ENCODE measurements at regions not wholly inside any gene's neighbourhood (a gene's known extent, or its start where the extent isn't known, plus 50 kb on each side); places are given as distances from the start of the nearest gene placed in this dataset.
"Not testable (repeated sequence)": the region's sequence is repeated elsewhere in the genome, so short reads cannot be mapped to it uniquely, and the experiment has no call there.

GRCh38 chr2:155917380-155917779, 415.1 kb downstream of the NR4A2 start:
- 100% methylated on average over 1 of the region's 1 CpG for WGBS (ENCODE audit: insufficient coverage, low lambda C conversion rate)
- no peaks in the 10 kb centered on the region for H3K36me3 ChIP-seq (ENCODE audit: control insufficient read depth, insufficient read depth, low read length)
- H3K27me3 ChIP-seq (ENCODE audit: control insufficient read depth, insufficient read depth, low read length) = no peaks in the 10 kb centered on the region
- H3K9me3 ChIP-seq (ENCODE audit: control insufficient read depth, low read depth, low read length) = no peaks in the 10 kb centered on the region
- DNase-seq = no peak
- no peak overlapping the region for H3K27ac ChIP-seq (ENCODE audit: low read length)
- no peaks in the 10 kb centered on the region for H3K4me1 ChIP-seq (ENCODE audit: control insufficient read depth, insufficient read depth, low read length)
- no peak overlapping the region for H3K4me3 ChIP-seq (ENCODE audit: low read length)

GRCh38 chr2:155913356-155913755, 419.2 kb downstream of the NR4A2 start:
- Histone ChIP-seq H3K36me3 (ENCODE audit: control insufficient read depth, insufficient read depth, low read length) (no peaks in the 10 kb centered on the region), H3K9me3 (ENCODE audit: control insufficient read depth, low read depth, low read length) (no peaks in the 10 kb centered on the region), H3K27ac (ENCODE audit: low read length) (no peak overlapping the region), H3K4me3 (ENCODE audit: low read length) (no peak overlapping the region), H3K27me3 (ENCODE audit: control insufficient read depth, insufficient read depth, low read length) (no peaks in the 10 kb centered on the region), H3K4me1 (ENCODE audit: control insufficient read depth, insufficient read depth, low read length) (no peaks in the 10 kb centered on the region)
- DNase-seq = no peak

GRCh38 chr2:155908567-155908966, 424.0 kb downstream of the NR4A2 start:
- no peaks in the 10 kb centered on the region for H3K36me3 ChIP-seq (ENCODE audit: control insufficient read depth, insufficient read depth, low read length)
- no peak overlapping the region for H3K4me3 ChIP-seq (ENCODE audit: low read length)
- H3K9me3 ChIP-seq (ENCODE audit: control insufficient read depth, low read depth, low read length) = no peaks in the 10 kb centered on the region
- no peaks in the 10 kb centered on the region for H3K4me1 ChIP-seq (ENCODE audit: control insufficient read depth, insufficient read depth, low read length)
- WGBS (ENCODE audit: insufficient coverage, low lambda C conversion rate) = 100% methylated on average over 1 of the region's 1 CpG
- no peaks in the 10 kb centered on the region for H3K27me3 ChIP-seq (ENCODE audit: control insufficient read depth, insufficient read depth, low read length)
- DNase-seq = no peak
- no peak overlapping the region for H3K27ac ChIP-seq (ENCODE audit: low read length)

- no peaks in the 10 kb centered on the region for H3K9me3 ChIP-seq (ENCODE audit: control insufficient read depth, low read depth, low read length)
- no peaks in the 10 kb centered on the region for H3K4me1 ChIP-seq (ENCODE audit: control insufficient read depth, insufficient read depth, low read length)
- no peaks in the 10 kb centered on the region for H3K27me3 ChIP-seq (ENCODE audit: control insufficient read depth, insufficient read depth, low read length)
- 100% methylated on average over 3 of the region's 3 CpGs for WGBS (ENCODE audit: insufficient coverage, low lambda C conversion rate)
- no peaks in the 10 kb centered on the region for H3K36me3 ChIP-seq (ENCODE audit: control insufficient read depth, insufficient read depth, low read length)
- H3K27ac ChIP-seq (ENCODE audit: low read length) = no peak overlapping the region
- no peak for DNase-seq
- H3K4me3 ChIP-seq (ENCODE audit: low read length) = no peak overlapping the region
These were observed 425.3 kb downstream of the NR4A2 start for GRCh38 chr2:155907211-155907610.

GRCh38 chr2:155905657-155906056, 426.9 kb downstream of the NR4A2 start:
- Histone ChIP-seq H3K9me3 (ENCODE audit: control insufficient read depth, low read depth, low read length) (no peaks in the 10 kb centered on the region), H3K4me1 (ENCODE audit: control insufficient read depth, insufficient read depth, low read length) (no peaks in the 10 kb centered on the region), H3K27me3 (ENCODE audit: control insufficient read depth, insufficient read depth, low read length) (no peaks in the 10 kb centered on the region), H3K27ac (ENCODE audit: low read length) (no peak overlapping the region), H3K4me3 (ENCODE audit: low read length) (no peak overlapping the region), H3K36me3 (ENCODE audit: control insufficient read depth, insufficient read depth, low read length) (no peaks in the 10 kb centered on the region)
- no peak for DNase-seq
- 40% methylated on average over 1 of the region's 1 CpG for WGBS (ENCODE audit: insufficient coverage, low lambda C conversion rate)

GRCh38 chr2:155904720-155905119, 427.8 kb downstream of the NR4A2 start:
- Histone ChIP-seq H3K27me3 (ENCODE audit: control insufficient read depth, insufficient read depth, low read length) (no peaks in the 10 kb centered on the region), H3K4me3 (ENCODE audit: low read length) (no peak overlapping the region), H3K27ac (ENCODE audit: low read length) (no peak overlapping the region), H3K36me3 (ENCODE audit: control insufficient read depth, insufficient read depth, low read length) (no peaks in the 10 kb centered on the region), H3K4me1 (ENCODE audit: control insufficient read depth, insufficient read depth, low read length) (no peaks in the 10 kb centered on the region), H3K9me3 (ENCODE audit: control insufficient read depth, low read depth, low read length) (no peaks in the 10 kb centered on the region)
- WGBS (ENCODE audit: insufficient coverage, low lambda C conversion rate) = 75% methylated on average over 2 of the region's 2 CpGs
- DNase-seq = no peak

GRCh38 chr2:155902635-155903034, 429.9 kb downstream of the NR4A2 start:
- H3K4me3 ChIP-seq (ENCODE audit: low read length) = no peak overlapping the region
- H3K27me3 ChIP-seq (ENCODE audit: control insufficient read depth, insufficient read depth, low read length) = no peaks in the 10 kb centered on the region
- no peaks in the 10 kb centered on the region for H3K36me3 ChIP-seq (ENCODE audit: control insufficient read depth, insufficient read depth, low read length)
- DNase-seq = no peak
- no peaks in the 10 kb centered on the region for H3K4me1 ChIP-seq (ENCODE audit: control insufficient read depth, insufficient read depth, low read length)
- no peak overlapping the region for H3K27ac ChIP-seq (ENCODE audit: low read length)
- H3K9me3 ChIP-seq (ENCODE audit: control insufficient read depth, low read depth, low read length) = no peaks in the 10 kb centered on the region
- WGBS (ENCODE audit: insufficient coverage, low lambda C conversion rate) = no CpG with 5 or more reads among the region's 2 CpGs

- H3K9me3 ChIP-seq (ENCODE audit: control insufficient read depth, low read depth, low read length) = no peaks in the 10 kb centered on the region
- no peaks in the 10 kb centered on the region for H3K36me3 ChIP-seq (ENCODE audit: control insufficient read depth, insufficient read depth, low read length)
- no peak for DNase-seq
- no peak overlapping the region for H3K4me3 ChIP-seq (ENCODE audit: low read length)
- no peak overlapping the region for H3K27ac ChIP-seq (ENCODE audit: low read length)
- 13% methylated on average over 1 of the region's 1 CpG for WGBS (ENCODE audit: insufficient coverage, low lambda C conversion rate)
- no peaks in the 10 kb centered on the region for H3K4me1 ChIP-seq (ENCODE audit: control insufficient read depth, insufficient read depth, low read length)
- no peaks in the 10 kb centered on the region for H3K27me3 ChIP-seq (ENCODE audit: control insufficient read depth, insufficient read depth, low read length)
These were observed 437.5 kb downstream of the NR4A2 start for GRCh38 chr2:155895016-155895415.

GRCh38 chr2:155880382-155880781, 452.1 kb downstream of the NR4A2 start:
- H3K27ac ChIP-seq (ENCODE audit: low read length) = not testable (repeated sequence)
- no CpG with 5 or more reads among the region's 5 CpGs for whole genome bisulfite sequencing (ENCODE audit: insufficient coverage, low lambda C conversion rate)

GRCh38 chr2:155879900-155880299, 452.6 kb downstream of the NR4A2 start:
- H3K27ac ChIP-seq (ENCODE audit: low read length); H3K4me3 ChIP-seq (ENCODE audit: low read length); H3K9me3 ChIP-seq (ENCODE audit: control insufficient read depth, low read depth, low read length); H3K36me3 ChIP-seq (ENCODE audit: control insufficient read depth, insufficient read depth, low read length); H3K4me1 ChIP-seq (ENCODE audit: control insufficient read depth, insufficient read depth, low read length); DNase-seq; H3K27me3 ChIP-seq (ENCODE audit: control insufficient read depth, insufficient read depth, low read length): not testable (repeated sequence)
- WGBS (ENCODE audit: insufficient coverage, low lambda C conversion rate) = no CpG with 5 or more reads among the region's 5 CpGs

More at GRCh38 chr2:155880382-155880781, 452.1 kb downstream of the NR4A2 start:
- not testable (repeated sequence) for H3K4me3 ChIP-seq (ENCODE audit: low read length); H3K27me3 ChIP-seq (ENCODE audit: control insufficient read depth, insufficient read depth, low read length); H3K36me3 ChIP-seq (ENCODE audit: control insufficient read depth, insufficient read depth, low read length); H3K9me3 ChIP-seq (ENCODE audit: control insufficient read depth, low read depth, low read length); H3K4me1 ChIP-seq (ENCODE audit: control insufficient read depth, insufficient read depth, low read length); DNase-seq

GRCh38 chr2:155872396-155872795, 460.1 kb downstream of the NR4A2 start:
- no peaks in the 10 kb centered on the region for H3K36me3 ChIP-seq (ENCODE audit: control insufficient read depth, insufficient read depth, low read length)
- no peak overlapping the region for H3K27ac ChIP-seq (ENCODE audit: low read length)
- no peak for DNase-seq
- H3K4me3 ChIP-seq (ENCODE audit: low read length) = no peak overlapping the region
- 100% methylated on average over 3 of the region's 3 CpGs for WGBS (ENCODE audit: insufficient coverage, low lambda C conversion rate)
- H3K9me3 ChIP-seq (ENCODE audit: control insufficient read depth, low read depth, low read length) = peaks cover 3% of the 10 kb centered on the region
- H3K27me3 ChIP-seq (ENCODE audit: control insufficient read depth, insufficient read depth, low read length) = no peaks in the 10 kb centered on the region
- H3K4me1 ChIP-seq (ENCODE audit: control insufficient read depth, insufficient read depth, low read length) = no peaks in the 10 kb centered on the region
